ENCODE measurements at regions not wholly inside any gene's neighbourhood (a gene's known extent, or its start where the extent isn't known, plus 50 kb on each side); places are given as distances from the start of the nearest gene placed in this dataset.

- no TSS peak for BruUV-seq (replicated peaks)
- H3K36me3 ChIP-seq (ENCODE audit: control insufficient read depth in 2 of 2, extremely low read depth in 1 of 2, insufficient read depth in 2 of 2, low read length in 2 of 2): no peaks in the 10 kb centered on the region
- CTCF ChIA-PET: interaction anchor here (2.6 kb wide), 1 partner anchor 19 kb away, joined by 10 read pairs; no protein-coding TSS in a partner anchor
- no peak overlapping the region for H3K4me3 ChIP-seq (replicated peaks in 1 of 3; ENCODE audit: insufficient read depth in 1 of 3, low read depth in 1 of 3, low read length in 3 of 3)
- dilution Hi-C loops (cut with MboI; ENCODE audit: extremely low pct_ligation_motif_present, low sequenced_read_pairs): no loop called here
- H3K9me3 ChIP-seq (replicated peaks; ENCODE audit: control insufficient read depth, insufficient read depth, low read length): no peaks in the 10 kb centered on the region
- FAIRE-seq (no peak), DNase-seq (ENCODE audit: low read depth, low spot score) (no peak)
- no peaks in the 10 kb centered on the region for H3K4me1 ChIP-seq (ENCODE audit: control insufficient read depth, extremely low read depth, insufficient read depth, low read length)
- TF ChIP-seq, protein P1, sequence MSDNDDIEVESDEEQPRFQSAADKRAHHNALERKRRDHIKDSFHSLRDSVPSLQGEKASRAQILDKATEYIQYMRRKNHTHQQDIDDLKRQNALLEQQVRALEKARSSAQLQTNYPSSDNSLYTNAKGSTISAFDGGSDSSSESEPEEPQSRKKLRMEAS (IDR thresholded peaks at IDR 0.05; ENCODE audit: insufficient read depth, insufficient read length): no peak
- TF ChIP-seq GATA2 (IDR thresholded peaks at IDR 0.05; ENCODE audit: insufficient read depth, insufficient read length, low read depth, low read length): no peak
- TF ChIP-seq POLR2A (IDR thresholded peaks at IDR 0.05; ENCODE audit: low read depth, low read length): no peak
- no peak for TF ChIP-seq FOS (IDR thresholded peaks at IDR 0.05; ENCODE audit: borderline replicate concordance, insufficient read depth, low read length)
- no peak for TF ChIP-seq EZH2 (IDR thresholded peaks at IDR 0.05; ENCODE audit: borderline replicate concordance, low read depth, low read length, severe bottlenecking)
- no peak for TF ChIP-seq POLR2AphosphoS5 (IDR thresholded peaks at IDR 0.05; ENCODE audit: insufficient read depth, low read depth, low read length)
- TF ChIP-seq JUN (IDR thresholded peaks at IDR 0.05; ENCODE audit: borderline replicate concordance, insufficient read depth, insufficient read length, low read depth): no peak
- H3K4me2 ChIP-seq (ENCODE audit: insufficient read depth, low read length): no peak overlapping the region
- peaks cover under 1 to 3% of the 10 kb centered on the region in 2 experiments for H3K27me3 ChIP-seq (ENCODE audit: control insufficient read depth in 2 of 2, insufficient read depth in 2 of 2, low read length in 2 of 2)
- H2AFZ ChIP-seq (ENCODE audit: low read depth, low read length): no peak overlapping the region
- H4K20me1 ChIP-seq (replicated peaks; ENCODE audit: control insufficient read depth, extremely low read depth, insufficient read depth, low read length): no peaks in the 10 kb centered on the region
- H3K27ac ChIP-seq (ENCODE audit: insufficient read depth, low read depth, low read length): no peak overlapping the region
- POLR2A ChIA-PET: interaction anchor here (0.6 kb wide), 1 partner anchor 8 kb away, joined by 4 read pairs; no protein-coding TSS in a partner anchor
- no peak overlapping the region for H3K9ac ChIP-seq (replicated peaks; ENCODE audit: extremely low read depth, insufficient read depth, low read length)
- intact Hi-C loops (cut with micrococcal nuclease): no loop called here
- H3K79me2 ChIP-seq (ENCODE audit: control insufficient read depth, insufficient read depth, low read length): no peaks in the 10 kb centered on the region
- no peaks in the 10 kb centered on the region for H3K9me1 ChIP-seq (replicated peaks; ENCODE audit: control insufficient read depth, extremely low read depth, insufficient read depth, low read length)
Measured at GRCh38 chr6:6715465-6715864, 126.9 kb downstream of the LY86 start.
